Left kidney (tissue), 1 donor: ENCODE measurements at regions not wholly inside any gene's neighbourhood (a gene's known extent, or its start where the extent isn't known, plus 50 kb on each side); places are given as distances from the start of the nearest gene placed in this dataset.

Experiments
- DNase-seq: peaks from one replicate; pipeline ENCODE4 v3.0.0-alpha.2; 2013

GRCh38 chr10:21171936-21172541 lies 274.9 kb upstream of the NEBL start:
- no peak for DNase-seq

- DNase-seq = no peak
These were observed 274.3 kb upstream of the NEBL start for GRCh38 chr10:21171197-21171935.

DNA sequence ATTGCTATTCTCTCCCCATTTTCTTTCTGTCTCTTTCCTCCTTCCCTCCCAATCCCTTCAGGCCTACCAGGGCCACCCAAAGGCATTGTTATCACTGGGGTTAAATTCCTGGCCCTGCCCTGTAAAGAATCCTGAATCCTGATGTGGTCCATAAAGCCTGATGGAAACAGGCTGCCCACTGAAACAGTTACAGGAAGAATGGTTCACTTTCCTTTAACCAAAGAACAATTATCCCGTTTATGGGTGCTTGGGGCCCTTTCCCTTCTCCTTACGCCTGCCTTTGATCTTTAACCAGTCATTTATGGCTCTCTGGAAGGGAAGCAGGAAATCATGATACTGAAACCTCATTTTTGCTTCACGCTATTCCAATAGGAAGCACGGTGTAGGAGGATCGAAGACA lies 273.1 kb upstream of the NEBL start:
- DNase-seq = no peak

DNA sequence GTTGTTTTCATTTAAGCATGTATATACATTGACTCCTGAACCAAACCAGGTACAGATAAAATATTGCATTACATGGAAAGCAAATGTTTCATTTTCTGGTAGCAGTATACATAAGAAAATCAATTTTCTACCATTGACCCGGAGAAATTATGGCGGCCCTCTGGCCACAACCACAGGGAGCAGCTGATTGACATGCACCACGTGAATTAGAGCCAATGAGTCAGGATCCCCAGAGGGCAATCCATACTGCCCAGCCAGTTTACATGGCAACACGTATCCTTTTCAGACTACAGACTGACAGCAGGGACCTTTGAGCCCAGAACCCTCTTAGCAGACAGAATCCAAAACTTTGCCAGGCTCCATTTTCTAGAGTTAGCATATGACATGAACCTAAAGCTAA lies 272.2 kb upstream of the NEBL start:
- DNase-seq = no peak

DNA sequence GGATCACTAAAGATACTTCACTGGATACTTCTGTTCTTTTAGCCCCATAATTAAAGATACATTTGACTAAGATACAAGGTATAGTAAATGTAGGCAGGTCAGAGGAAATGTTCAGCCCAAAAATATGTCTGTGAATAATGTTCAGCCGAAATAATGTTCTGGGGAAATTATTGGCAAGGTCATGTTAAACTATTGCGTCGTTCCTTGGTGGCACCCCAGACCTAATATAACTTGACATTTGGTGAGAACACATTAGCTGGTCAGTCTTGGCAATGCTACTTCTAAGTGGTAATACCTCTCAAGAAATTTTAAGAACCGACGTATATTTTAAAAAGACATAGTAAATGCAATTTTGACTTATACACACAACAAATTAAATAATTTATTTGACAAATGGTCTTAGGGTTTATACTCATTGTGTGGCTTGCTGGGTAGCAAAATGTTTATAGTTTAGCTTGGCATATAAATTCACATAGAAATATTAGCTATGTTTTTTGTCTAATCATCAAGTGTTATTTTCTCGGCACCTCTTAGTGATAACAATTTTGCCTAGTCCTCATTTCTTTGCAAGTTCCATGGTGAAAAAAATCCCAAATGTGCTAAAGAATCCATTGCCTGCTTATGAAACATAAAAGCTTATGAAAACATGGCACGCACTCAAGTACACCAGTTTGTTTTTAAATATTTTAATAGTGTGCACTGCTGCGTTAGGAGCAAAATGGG lies 270.3 kb upstream of the NEBL start:
- DNase-seq = no peak

DNA sequence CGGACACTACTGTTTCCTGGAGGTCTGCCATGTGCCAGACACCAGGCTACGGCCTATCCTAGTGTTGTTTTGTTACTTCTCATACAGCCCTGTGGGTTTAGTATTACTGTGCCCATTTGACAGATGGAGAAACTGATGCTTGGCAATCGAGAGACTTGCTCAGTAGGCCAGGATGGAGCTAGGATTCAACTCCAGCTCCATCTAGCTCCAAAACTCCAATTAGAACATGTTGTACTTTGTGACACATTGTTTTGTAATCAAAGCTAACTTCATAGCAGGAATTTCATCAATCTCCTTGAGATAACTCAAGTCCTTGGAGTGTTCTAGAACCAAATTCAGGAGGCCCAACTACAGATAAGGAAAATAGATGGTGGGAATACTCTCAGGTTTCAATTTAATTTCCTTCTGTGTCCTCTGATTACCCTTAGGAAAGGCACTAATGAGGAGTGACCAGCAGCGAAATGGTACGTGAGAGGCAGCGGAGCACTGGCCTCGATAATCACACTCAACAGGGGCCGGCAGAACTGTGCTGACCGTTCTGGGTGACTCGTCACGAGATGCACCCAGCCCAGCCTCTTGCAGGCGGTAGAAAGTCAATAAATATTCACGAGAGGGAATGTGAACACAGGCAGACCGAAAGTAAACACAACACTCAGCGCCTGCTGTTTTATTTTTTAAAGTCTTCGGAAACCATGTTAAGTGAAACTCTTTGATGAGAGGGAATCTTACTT lies 269.6 kb upstream of the NEBL start:
- DNase-seq = no peak

DNA sequence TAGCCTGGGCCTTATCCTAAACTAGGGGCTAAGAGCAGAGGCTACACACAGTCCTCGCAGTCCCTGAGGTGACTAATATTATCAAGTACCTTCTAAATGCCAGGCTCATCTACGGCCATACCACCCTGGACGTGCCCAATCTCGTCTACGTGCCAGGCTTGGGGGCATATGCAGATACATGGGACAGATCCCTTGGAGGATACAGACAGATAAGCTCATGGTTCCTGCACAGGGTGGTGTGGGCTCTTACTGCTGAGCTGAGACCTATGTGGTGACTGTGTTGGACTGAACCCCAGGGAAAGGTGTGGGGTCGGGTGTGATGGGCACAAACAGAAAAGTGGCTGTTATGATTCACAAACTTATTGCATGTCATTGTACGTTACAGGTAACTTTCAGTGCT lies 268.4 kb upstream of the NEBL start:
- no peak for DNase-seq

GRCh38 chr10:21164687-21165086 lies 267.6 kb upstream of the NEBL start:
- DNase-seq = no peak

- DNase-seq = no peak
These were observed 265.8 kb upstream of the NEBL start for GRCh38 chr10:21162948-21163347.

DNA sequence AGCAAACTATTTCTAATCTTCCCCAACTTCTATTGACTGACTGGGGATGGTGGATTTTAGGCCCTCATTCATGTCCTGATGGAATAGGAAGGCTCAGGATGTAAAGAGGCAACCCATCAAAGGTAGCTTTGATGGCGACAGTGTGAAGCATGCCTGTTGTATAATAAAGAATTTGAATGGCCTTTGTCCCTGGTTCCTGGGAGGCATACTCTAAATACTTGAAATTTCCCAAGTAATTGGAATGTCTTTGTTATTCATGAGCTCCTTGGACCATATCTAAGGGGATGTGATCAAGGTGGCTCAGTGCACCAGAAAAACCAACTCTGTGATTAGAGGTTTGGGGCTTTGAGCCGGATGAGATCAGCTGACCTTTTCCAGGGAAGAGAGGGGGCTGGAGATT lies 264.5 kb upstream of the NEBL start:
- no peak for DNase-seq

- no peak for DNase-seq
These were observed 264.0 kb upstream of the NEBL start for GRCh38 chr10:21161090-21161625.

DNA sequence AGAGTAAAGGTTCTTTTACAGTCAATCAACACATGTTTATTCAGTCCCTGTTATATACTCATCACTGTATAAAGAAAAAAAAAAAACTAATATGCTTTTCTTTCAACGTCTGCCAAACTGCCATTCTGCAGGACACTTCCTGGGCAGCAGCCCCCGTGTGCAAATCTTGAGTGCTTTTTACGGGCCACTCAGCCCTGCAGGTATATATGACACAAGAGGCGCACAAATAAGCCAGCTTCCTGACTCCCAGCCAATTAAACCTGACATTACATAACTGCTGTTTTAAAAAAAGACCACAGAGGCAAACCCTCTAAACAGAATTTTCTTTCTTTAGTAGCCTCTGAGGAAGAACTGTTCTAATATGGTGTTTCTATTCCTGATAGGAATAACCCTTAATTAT lies 263.0 kb upstream of the NEBL start:
- no peak for DNase-seq

- DNase-seq = no peak
These were observed 262.6 kb upstream of the NEBL start for GRCh38 chr10:21159669-21160068.

- no peak for DNase-seq
These were observed 261.2 kb upstream of the NEBL start for GRCh38 chr10:21158301-21158700.

- DNase-seq = no peak
These were observed 260.6 kb upstream of the NEBL start for GRCh38 chr10:21157664-21158063.

GRCh38 chr10:21150166-21150565 lies 253.1 kb upstream of the NEBL start:
- no peak for DNase-seq

GRCh38 chr10:21146436-21146789 lies 249.3 kb upstream of the NEBL start:
- DNase-seq = no peak

DNA sequence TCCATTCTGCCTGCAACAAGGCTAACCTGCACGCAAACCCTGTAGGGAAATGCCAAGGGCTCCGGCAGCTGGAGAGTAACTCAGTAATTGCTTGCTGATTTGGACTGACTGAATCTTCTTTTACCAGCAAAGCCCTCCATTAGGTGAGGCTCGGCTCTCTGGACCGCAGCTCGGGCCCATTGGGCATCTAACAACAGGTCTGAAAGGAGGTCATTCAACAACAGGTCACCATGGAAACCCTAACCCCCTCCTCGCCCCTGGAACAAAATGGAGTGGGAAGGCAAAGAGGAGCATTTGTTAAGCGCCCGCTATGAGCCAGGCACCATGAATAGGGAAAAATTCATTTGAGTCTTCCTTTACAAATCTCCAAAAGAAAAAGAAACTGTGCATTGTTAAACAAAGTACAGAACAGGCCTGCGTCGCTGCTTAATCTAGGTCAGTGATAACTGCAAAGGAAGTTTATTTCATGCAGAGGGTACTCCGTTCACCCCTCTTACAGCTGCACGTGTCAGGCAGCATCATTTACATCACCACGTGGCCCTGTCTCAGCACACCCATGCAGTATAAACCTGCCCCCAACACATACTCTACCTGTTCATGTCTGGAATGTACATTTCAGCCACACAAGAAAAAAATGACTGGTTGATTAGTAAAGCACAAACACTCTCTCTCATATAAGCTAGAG lies 248.8 kb upstream of the NEBL start:
- no peak for DNase-seq

DNA sequence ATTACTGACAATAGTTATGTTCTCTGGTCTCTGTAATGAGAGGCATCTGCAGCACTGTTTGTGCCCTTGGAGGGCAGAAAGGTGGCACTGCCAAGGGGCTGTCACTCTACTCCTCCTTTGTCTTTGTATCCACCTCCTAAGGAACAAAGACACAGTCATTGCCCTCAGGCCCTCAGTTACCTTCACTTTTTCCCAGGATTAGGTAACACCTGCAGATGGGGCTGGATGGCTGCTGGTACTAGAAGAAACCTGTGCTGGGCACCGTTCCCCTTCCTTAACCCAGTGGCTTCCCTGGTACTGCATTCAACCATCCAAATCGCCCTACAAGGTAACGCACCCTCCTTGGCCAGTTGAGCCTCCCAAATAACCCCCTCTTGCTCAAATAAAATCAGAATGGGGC lies 246.9 kb upstream of the NEBL start:
- DNase-seq = no peak

GRCh38 chr10:21141946-21142492 lies 244.9 kb upstream of the NEBL start:
- DNase-seq = no peak

DNA sequence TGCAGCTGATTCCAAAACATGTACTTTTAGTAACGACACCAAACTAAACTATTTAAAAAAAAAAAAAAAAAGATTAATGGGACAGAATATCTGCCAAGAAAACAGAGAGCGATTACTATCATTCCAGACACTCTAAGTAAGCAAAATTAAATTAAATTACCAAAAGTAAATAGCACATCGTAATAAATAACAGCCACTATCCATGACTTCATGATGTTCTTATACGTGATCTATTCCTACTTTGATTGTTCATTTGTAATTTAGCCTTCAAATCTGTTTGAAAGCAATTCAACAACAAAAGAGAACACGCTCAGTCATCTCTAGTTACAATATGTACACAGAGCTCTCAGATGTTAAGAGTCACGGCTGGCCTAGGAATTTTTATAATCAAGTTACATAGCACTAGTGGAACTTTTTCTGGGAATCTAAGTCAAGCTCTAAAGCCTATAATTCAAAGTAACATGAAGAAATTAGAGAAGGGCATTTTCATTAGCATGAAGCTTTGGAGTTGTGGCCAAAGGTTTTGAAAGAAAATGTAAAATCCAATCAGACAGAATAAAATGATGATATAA lies 241.7 kb upstream of the NEBL start:
- no peak for DNase-seq
